ENCODE measurements at regions not wholly inside any gene's neighbourhood (a gene's known extent, or its start where the extent isn't known, plus 50 kb on each side); places are given as distances from the start of the nearest gene placed in this dataset.
"Not testable (repeated sequence)": the region's sequence is repeated elsewhere in the genome, so short reads cannot be mapped to it uniquely, and the experiment has no call there.

DNA sequence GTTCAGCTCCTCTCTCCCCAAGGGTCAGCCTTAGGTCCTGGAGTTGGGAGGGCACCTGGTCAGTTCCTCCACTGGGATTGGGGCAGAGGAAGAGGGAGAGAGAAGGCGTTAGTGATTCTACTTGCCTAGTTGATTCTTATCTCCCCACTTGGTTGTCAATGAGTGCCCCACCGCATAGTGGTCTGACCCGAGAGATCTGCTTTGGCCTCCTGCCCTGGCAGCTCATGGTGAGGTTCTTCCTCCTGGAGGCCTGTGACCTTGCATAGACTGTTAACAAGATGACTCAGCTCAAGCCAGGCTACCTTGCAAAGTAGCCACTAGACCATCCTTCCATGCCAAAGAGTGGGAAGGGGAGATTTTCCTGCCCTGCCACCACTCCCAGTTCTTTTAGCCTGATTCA, 160.6 kb downstream of the TMEM200A start:
- Mint-ChIP-seq H3K27me3 (no peaks in the 10 kb centered on the region), H3K9me3 (peaks cover 16 to 57% of the 10 kb centered on the region in 2 donors), H3K4me1 (peaks cover 28% of the 10 kb centered on the region), H3K4me3 (no peak overlapping the region), H3K27ac (no peak overlapping the region)
- no peak for DNase-seq
- no peak for ATAC-seq

DNA sequence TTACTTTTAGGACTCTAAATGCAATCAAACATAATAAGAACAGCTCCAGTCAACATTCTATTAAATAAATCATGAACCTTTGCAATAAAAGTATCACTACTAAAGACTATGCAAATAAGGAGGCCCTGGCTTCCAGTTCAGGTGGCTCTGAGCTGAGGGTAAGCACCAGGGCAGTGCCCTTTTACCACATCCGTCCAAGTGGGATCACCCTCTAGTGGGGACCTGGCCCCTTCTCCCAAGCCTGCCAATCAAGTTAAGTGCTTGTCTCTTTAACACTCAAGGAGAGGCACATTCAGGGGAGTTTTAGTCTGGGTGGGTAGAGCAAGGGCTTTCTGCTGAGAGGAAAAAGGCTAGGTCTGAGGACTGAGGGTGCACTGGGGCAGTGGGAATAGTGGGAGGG, 161.4 kb downstream of the TMEM200A start:
- Mint-ChIP-seq H3K27me3 (no peaks in the 10 kb centered on the region), H3K4me1 (peaks cover 28% of the 10 kb centered on the region), H3K4me3 (no peak overlapping the region), H3K27ac (no peak overlapping the region), H3K9me3 (peaks cover 23 to 57% of the 10 kb centered on the region in 2 donors)
- no peak for ATAC-seq
- DNase-seq = no peak

DNA sequence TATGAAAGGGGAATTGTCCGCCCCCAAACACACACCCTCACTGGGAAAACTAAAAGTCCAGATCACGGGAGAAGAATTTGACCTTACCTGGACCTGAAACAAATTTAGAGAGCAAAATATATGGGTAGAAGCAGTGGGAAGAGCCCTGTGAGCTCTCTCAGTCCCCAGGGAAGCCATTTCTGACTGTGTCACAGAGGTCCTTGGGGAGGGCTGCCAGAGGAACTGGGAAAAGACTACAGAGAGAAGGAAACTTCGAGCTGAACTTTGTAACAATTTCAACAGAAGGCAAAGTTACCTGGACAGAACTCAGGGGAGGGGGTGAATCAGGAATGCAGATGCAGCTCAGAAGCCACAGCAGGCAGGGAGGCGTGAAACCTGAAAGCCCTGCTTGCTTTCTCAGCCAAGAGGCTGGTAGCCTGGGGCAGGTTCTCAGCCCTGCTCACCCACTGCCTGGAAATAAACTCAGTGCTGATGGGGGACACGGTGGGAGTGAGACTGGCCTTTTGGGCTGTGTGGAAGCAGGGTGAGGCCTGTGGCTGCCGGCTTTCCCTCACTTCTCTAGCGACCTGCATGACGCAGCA, 163.8 kb downstream of the TMEM200A start:
- Mint-ChIP-seq H3K9me3 (peaks cover 26 to 40% of the 10 kb centered on the region in 2 donors), H3K4me1 (peaks cover 15% of the 10 kb centered on the region), H3K27me3 (no peaks in the 10 kb centered on the region), H3K27ac (no peak overlapping the region), H3K4me3 (no peak overlapping the region)
- no peak for DNase-seq
- no peak for ATAC-seq

DNA sequence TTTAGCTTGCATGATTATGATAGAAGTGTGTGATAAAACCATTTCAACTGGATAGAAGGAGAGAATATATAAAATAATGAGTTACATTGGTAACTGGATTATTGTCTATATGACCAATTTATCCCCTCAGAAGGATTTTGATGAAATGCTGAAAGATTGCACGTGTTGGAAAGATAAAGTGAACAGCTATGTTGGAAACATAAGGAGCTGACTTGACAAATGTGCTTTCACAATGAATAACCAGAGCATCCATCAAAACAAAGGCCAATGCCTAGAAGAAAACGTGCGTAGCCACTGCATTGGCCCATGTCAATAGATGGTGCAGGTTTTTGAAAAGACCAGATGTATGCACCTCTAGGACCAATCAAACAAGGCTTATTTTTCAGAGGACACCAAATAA, 168.8 kb downstream of the TMEM200A start:
- ATAC-seq = no peak
- Mint-ChIP-seq H3K4me1 (peaks cover 12% of the 10 kb centered on the region), H3K27ac (no peak overlapping the region)

DNA sequence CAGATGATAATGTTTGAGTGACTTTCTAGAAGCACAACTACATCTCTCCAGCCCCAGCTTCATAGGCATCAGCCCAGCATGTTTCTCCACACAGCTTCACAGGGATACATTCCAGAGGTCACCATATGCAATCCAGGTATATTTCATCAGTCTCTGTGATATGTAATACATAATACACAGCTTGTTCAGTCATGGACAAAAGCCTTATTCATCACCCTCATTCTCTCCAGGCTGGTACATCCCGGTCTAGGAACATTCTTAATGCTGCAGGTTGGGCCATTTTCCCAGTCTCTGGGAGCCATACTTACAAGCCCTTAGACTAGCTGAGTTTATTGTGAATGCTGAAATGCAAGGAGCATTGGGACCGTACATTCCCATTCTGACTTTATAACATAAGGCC, 169.4 kb downstream of the TMEM200A start:
- peaks cover 39 to 46% of the 10 kb centered on the region in 2 donors for H3K9me3 Mint-ChIP-seq
- H3K27ac Mint-ChIP-seq = no peak overlapping the region
- no peaks in the 10 kb centered on the region for H3K27me3 Mint-ChIP-seq
- H3K4me3 Mint-ChIP-seq = no peak overlapping the region
- ATAC-seq (no peak), DNase-seq (no peak)
- H3K4me1 Mint-ChIP-seq = peaks cover 12% of the 10 kb centered on the region

More for the DNA sequence above, 168.8 kb downstream of the TMEM200A start:
- Mint-ChIP-seq H3K9me3 (peaks cover 39 to 46% of the 10 kb centered on the region in 2 donors), H3K4me3 (no peak overlapping the region), H3K27me3 (no peaks in the 10 kb centered on the region)
- no peak for DNase-seq

DNA sequence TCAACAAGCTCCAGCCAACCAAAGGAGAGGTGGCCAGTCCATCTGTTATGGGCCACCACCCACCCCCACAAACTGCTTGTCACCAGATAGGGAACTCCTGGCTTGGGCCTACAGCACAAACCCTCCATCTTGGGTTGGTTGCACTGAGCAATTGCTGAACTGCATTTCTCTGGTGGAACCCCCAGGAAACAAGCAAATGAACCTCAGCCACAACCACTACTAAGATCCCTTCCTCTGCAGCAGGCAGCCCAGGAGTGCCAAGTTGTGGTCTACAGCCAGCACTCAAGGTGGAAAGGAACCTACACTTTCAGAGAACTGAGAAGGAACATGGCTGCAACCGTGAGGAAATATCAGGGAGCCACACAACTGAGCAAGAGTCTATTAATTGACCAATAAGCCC, 171.6 kb downstream of the TMEM200A start:
- no peak for DNase-seq
- Mint-ChIP-seq H3K9me3 (peaks cover 36 to 40% of the 10 kb centered on the region in 2 donors), H3K27me3 (no peaks in the 10 kb centered on the region), H3K4me1 (peaks cover 12% of the 10 kb centered on the region), H3K4me3 (no peak overlapping the region), H3K27ac (no peak overlapping the region)
- peak; percentile 49 for ATAC-seq

DNA sequence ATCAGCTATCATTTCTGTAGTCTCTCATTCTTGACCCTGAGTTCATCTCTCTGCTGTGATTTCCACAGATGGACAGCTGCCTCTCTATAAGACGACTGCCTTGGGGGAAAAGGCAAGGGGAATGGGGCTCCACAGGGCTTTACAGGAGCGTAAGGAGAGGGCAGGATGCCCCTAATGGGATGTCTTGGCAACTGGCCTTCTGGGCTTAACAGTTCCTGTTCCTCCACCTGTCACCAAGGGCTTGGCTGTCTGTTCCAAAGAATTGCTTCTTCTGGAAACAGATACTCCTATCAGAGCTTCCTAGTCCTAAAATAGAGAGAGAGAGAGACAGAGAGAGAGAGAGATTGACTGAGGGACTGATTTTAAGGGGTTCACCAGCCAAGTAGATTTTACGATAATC, 181.9 kb downstream of the TMEM200A start:
- no peak for ATAC-seq
- peaks cover 4 to 6% of the 10 kb centered on the region in 2 donors for H3K9me3 Mint-ChIP-seq
- H3K4me1 Mint-ChIP-seq = no peaks in the 10 kb centered on the region
- DNase-seq = no peak
- no peak overlapping the region for H3K4me3 Mint-ChIP-seq
- no peak overlapping the region for H3K27ac Mint-ChIP-seq
- H3K27me3 Mint-ChIP-seq = no peaks in the 10 kb centered on the region

DNA sequence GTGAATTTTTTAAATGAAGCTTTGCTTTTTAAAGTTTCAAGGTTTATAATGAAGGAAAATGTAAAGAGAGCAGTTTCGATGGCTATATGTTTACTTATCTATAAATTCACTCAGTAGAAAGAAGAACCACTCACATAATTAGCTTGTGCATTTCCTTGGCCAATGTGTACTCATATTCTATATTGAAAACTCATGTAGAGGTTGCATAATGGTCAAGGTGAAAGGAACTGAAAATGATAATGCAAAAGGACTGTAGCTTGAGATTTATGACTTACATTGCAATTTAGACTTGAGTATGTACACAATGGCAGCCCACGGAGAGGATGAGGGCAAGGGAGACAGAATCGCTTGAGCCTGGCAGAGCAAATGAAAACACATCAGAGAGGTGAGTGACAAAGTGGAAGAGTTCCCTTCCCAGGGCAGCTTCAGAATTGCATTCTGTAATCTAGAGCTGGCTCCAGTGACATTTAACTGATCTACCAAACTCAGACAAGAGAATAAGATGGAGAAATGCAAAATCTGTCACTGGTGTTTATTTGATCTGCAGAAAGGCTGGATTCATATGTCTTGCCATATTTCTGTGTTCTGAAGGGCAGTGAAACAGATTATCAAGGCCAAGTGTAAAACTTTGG, 191.8 kb downstream of the TMEM200A start:
- ATAC-seq (no peak), DNase-seq (no peak)
- Mint-ChIP-seq H3K4me1 (peaks cover 21% of the 10 kb centered on the region), H3K27ac (peak overlapping the region in 1 of 2 donors; percentile 5), H3K4me3 (no peak overlapping the region), H3K27me3 (no peaks in the 10 kb centered on the region), H3K9me3 (peaks cover 25 to 27% of the 10 kb centered on the region in 2 donors)

DNA sequence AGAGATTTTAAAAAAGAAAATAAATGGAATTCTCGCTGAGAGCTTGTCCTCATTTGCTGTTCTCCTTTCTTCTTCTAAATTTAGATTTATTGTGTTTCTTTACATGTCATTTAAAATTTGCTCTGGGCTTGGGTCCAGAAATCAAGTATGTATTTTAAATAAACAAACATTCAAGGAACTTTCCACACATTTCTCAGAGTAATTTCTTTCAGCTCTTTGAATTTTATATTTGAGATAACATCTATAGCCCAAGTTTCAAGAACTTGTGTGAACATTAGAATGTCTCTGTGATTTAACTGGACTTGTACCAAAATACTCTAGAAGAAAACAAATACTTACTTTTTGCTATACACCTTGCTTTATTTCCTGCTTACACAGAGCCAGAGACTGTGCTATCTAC, 192.3 kb downstream of the TMEM200A start:
- Mint-ChIP-seq H3K4me1 (peaks cover 23% of the 10 kb centered on the region), H3K4me3 (no peak overlapping the region), H3K9me3 (peaks cover 22 to 31% of the 10 kb centered on the region in 2 donors), H3K27ac (no peak overlapping the region), H3K27me3 (no peaks in the 10 kb centered on the region)
- ATAC-seq (no peak), DNase-seq (no peak)

DNA sequence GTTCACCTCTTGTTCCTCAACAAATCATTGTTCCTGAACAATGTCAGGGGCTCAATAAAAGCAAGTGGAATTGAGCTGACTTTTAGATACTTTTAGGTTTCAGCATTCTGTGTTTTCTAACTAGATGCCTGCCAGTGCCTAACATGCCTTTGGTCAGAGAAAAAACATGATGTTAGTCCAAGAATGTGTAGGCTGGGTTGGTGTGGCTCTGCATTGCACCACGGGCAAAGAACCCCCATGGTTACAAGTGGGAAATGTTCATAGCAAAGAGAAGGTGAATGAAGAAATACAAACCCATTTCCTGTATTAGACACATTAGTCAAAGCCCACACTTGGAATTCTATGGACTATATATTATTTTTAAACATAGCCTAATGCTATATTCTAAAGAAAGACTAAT, 193.3 kb downstream of the TMEM200A start:
- DNase-seq (no peak), ATAC-seq (no peak)
- H3K27ac Mint-ChIP-seq = peak overlapping the region in 1 of 2 donors; percentile 57
- H3K4me3 Mint-ChIP-seq = no peak overlapping the region
- H3K4me1 Mint-ChIP-seq = peaks cover 29% of the 10 kb centered on the region
- peaks cover 22 to 31% of the 10 kb centered on the region in 2 donors for H3K9me3 Mint-ChIP-seq
- no peaks in the 10 kb centered on the region for H3K27me3 Mint-ChIP-seq

DNA sequence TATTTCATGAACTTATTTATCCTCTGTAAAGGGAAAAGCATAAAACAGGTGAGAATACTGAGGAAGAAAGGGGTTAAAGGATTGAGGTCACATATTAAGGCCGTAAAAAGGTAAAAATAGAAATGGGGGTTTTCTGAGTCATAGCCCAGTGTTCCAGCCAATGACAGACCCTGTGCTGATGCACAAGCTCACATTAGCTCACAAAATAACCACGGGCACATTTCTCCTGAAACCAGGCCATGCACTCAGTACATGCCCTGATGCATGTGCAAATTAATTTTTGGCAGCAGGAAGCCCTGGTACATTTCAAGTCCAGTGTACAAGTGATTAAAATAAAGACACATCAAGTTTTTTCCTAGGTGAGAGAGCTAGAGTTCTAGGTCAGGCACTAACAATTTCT, 194.4 kb downstream of the TMEM200A start:
- Mint-ChIP-seq H3K27ac (no peak overlapping the region), H3K27me3 (no peaks in the 10 kb centered on the region), H3K9me3 (peaks cover 17 to 31% of the 10 kb centered on the region in 2 donors), H3K4me3 (no peak overlapping the region), H3K4me1 (peaks cover 29% of the 10 kb centered on the region)
- DNase-seq (no peak), ATAC-seq (no peak)

DNA sequence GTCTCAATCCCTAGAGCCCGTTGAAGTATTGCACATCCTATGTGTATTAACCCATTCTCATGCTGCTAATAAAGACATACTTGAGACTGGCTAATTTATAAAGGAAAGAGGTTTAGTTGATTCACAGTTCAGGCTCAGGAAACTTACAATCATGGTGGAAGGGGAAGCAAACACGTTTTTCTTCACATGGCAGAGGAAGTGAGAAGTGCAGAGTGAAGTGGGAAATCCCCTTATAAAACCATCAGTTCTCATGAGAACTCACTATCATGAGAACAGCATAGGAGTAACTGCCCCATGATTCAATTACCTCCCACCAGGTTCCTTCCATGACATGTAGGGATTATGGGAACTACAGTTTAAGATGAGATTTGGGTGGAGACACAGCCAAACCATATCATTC, 195.3 kb downstream of the TMEM200A start:
- H3K27me3 Mint-ChIP-seq, DNase-seq, H3K4me3 Mint-ChIP-seq, H3K27ac Mint-ChIP-seq: not testable (repeated sequence)
- peak; percentile 66 for ATAC-seq
- H3K9me3 Mint-ChIP-seq = peaks cover 17 to 34% of the 10 kb centered on the region in 2 donors
- H3K4me1 Mint-ChIP-seq = peaks cover 29% of the 10 kb centered on the region

DNA sequence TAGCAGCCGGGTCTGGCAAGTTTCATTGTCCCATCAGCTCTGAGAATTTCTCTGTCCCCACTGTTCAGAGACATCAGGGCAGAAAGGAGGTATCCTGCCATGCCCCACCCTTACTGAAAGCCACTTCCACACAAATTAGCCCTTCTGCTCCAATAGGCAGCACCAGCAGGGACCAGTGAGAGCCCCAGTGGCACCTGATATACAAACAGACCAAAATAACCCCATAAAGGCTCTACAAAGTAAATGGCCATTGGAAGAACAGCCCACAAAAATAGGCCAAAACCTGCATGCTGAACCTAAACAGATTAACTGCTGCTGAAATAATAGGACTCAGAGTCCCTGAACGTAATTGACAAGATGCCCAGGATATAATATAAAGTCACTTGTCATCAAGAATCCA, 199.9 kb downstream of the TMEM200A start:
- H3K9me3 Mint-ChIP-seq = peaks cover 22 to 33% of the 10 kb centered on the region in 2 donors
- no peaks in the 10 kb centered on the region for H3K27me3 Mint-ChIP-seq
- no peak overlapping the region for H3K27ac Mint-ChIP-seq
- no peak for ATAC-seq
- H3K4me1 Mint-ChIP-seq = peaks cover 22% of the 10 kb centered on the region
- DNase-seq = no peak
- H3K4me3 Mint-ChIP-seq = no peak overlapping the region

DNA sequence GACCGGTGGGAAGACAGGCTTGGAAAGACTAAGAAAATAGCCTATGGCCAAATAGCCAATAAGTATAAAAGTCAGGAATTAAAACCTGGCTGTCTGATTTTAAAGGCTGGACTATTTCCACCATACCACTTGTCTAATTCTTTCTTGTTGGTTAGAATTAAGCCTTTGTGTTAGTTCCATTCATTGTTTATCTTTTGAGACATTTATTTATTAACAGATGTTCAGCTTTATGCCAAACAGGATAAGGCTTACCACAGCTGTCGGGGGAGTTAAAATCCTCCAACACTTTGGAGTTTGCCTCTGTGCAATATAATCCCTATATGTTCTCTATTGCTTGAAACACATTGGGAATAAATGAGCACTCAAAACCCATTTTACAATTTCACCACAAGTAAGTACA, 208.3 kb downstream of the TMEM200A start:
- Mint-ChIP-seq H3K27ac (no peak overlapping the region), H3K9me3 (peaks cover 4 to 18% of the 10 kb centered on the region in 2 donors), H3K4me1 (peaks cover 33% of the 10 kb centered on the region), H3K4me3 (no peak overlapping the region), H3K27me3 (no peaks in the 10 kb centered on the region)
- no peak for DNase-seq
- ATAC-seq = no peak

DNA sequence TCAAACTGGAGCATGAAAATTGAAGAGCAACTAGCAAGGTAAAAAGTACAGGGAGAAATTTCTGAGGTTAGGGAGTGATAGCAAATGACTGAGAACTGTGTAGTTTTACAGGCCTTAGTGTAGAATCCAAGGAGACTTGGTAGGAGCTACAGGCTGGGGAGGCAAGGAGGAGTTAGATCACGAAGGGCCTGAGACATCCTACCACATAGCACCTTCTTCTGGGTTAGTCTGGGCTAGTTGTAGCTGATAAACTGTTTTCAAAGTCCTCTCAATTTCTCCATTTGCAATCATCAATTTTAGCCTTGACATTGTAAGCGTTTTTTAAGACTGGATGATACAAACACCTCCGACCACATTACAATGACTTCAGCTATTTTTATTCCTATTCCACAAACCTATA, 209.7 kb downstream of the TMEM200A start:
- ATAC-seq = no peak
- Mint-ChIP-seq H3K27me3 (no peaks in the 10 kb centered on the region), H3K27ac (peak overlapping the region; percentile 74 to 86), H3K4me3 (peak overlapping the region; percentile 53 to 68), H3K9me3 (peaks cover 4 to 18% of the 10 kb centered on the region in 2 donors), H3K4me1 (peaks cover 33% of the 10 kb centered on the region)
- no peak for DNase-seq

DNA sequence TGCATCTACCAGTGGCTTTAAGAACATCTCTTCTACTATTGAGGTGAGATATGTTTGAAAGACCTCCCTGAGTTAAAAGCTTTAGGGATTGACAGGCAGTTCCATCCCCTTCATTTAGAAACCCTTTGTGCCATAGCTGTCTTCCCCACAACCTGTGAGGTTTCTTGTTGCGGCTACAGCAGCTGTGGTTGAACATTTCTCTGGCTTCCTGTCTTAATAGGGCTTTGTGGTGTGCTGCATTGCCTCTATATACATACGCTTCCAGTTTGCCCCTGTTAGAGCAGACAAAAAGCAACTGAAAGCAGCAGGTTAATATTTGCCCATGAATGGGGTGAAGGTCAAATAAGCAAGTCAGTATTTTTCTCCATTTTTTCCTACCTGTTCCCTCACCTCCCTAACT, 210.2 kb downstream of the TMEM200A start:
- peak overlapping the region in 1 of 2 donors; percentile 74 for H3K27ac Mint-ChIP-seq
- H3K9me3 Mint-ChIP-seq = peaks cover 4 to 18% of the 10 kb centered on the region in 2 donors
- H3K4me1 Mint-ChIP-seq = peaks cover 33% of the 10 kb centered on the region
- no peaks in the 10 kb centered on the region for H3K27me3 Mint-ChIP-seq
- ATAC-seq (peak; percentile 99), DNase-seq (peak; percentile 59 to 73)
- H3K4me3 Mint-ChIP-seq = peak overlapping the region; percentile 53 to 68
